Ascending aorta (tissue), 2 donors: ENCODE measurements at regions not wholly inside any gene's neighbourhood (a gene's known extent, or its start where the extent isn't known, plus 50 kb on each side); places are given as distances from the start of the nearest gene placed in this dataset.

Experiments used
- DNase-seq, 2 donors: peaks; one replicate each; pipeline ENCODE4 v3.0.0-alpha.2; 2019; ENCODE audit warnings: low spot score in 2 of 2
- H3K27ac ChIP-seq, 2 donors: fragments of 200-600 bp; sonication (generic); one replicate each; pipeline ENCODE4 v1.5.1; 2016 to 2017; ENCODE audit warnings: mild to moderate bottlenecking in 1 of 2
- H3K27me3 ChIP-seq: fragments of 200-600 bp; sonication (generic); one replicate; pipeline ENCODE4 v1.5.1; 2017
- H3K36me3 ChIP-seq, 2 donors: fragments of 200-600 bp; sonication (generic); one replicate each; pipeline ENCODE4 v1.5.1; 2016
- H3K4me1 ChIP-seq, 2 donors: fragments of 200-600 bp; sonication (generic); one replicate each; pipeline ENCODE4 v1.5.1; 2016 to 2017; ENCODE audit warnings: mild to moderate bottlenecking in 1 of 2
- H3K4me3 ChIP-seq, 2 donors: fragments of 200-600 bp; sonication (generic); one replicate each; pipeline ENCODE4 v1.5.1; 2016 to 2017; ENCODE audit warnings: mild to moderate bottlenecking in 1 of 2
- H3K9me3 ChIP-seq, 2 donors: fragments of 200-600 bp; sonication (generic); one replicate each; pipeline ENCODE4 v1.5.1; 2016
- intact Hi-C: fragments of 100-400 bp; cut with DNase I; formaldehyde crosslinking; loops from one replicate; pipeline ENCODE4 v1.15.1; 2023
- TF ChIP-seq, protein P1 (sequence below), 3 experiments: fragments of 200-600 bp in 2 of 3; fragments of 450-650 bp in 1 of 3; sonication (generic) in 2 of 3; IDR thresholded peaks; one replicate each; pipeline ENCODE4 v1.5.1; 2016 to 2019; ENCODE audit warnings: antibody characterized with exemption in 3 of 3, mild to moderate bottlenecking in 1 of 3, moderate library complexity in 1 of 3

DNA sequence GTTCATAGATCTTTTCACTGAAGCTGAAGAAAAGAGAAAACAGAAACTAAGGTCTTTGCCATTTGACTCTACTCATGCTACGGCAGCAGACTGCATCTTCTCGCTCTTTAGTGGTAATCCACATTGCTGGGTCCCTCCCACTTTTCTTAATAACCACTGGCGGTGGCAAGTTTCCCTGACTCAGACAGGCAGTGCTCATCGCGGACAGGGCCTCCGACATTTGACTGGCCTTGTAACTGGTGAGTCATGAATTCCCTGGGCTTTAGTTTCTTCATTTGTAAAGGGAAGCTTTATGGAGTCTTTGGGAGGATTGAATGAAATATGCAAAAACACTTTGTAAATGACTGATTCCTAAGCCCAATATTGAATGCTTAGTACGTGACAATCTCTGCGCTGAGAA lies 238.2 kb upstream of the RBBP8 start:
- no peaks in the 10 kb centered on the region for H3K9me3 ChIP-seq
- no peak overlapping the region for H3K4me3 ChIP-seq
- no peaks in the 10 kb centered on the region for H3K27me3 ChIP-seq
- intact Hi-C loops = no loop called here
- H3K36me3 ChIP-seq = no peaks in the 10 kb centered on the region
- H3K27ac ChIP-seq = no peak overlapping the region
- peak in 1 of 2 donors; percentile 73 for DNase-seq
- no peaks in the 10 kb centered on the region for H3K4me1 ChIP-seq
- TF ChIP-seq, protein P1, sequence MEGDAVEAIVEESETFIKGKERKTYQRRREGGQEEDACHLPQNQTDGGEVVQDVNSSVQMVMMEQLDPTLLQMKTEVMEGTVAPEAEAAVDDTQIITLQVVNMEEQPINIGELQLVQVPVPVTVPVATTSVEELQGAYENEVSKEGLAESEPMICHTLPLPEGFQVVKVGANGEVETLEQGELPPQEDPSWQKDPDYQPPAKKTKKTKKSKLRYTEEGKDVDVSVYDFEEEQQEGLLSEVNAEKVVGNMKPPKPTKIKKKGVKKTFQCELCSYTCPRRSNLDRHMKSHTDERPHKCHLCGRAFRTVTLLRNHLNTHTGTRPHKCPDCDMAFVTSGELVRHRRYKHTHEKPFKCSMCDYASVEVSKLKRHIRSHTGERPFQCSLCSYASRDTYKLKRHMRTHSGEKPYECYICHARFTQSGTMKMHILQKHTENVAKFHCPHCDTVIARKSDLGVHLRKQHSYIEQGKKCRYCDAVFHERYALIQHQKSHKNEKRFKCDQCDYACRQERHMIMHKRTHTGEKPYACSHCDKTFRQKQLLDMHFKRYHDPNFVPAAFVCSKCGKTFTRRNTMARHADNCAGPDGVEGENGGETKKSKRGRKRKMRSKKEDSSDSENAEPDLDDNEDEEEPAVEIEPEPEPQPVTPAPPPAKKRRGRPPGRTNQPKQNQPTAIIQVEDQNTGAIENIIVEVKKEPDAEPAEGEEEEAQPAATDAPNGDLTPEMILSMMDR (IDR thresholded peaks at IDR 0.05) = no peak

DNA sequence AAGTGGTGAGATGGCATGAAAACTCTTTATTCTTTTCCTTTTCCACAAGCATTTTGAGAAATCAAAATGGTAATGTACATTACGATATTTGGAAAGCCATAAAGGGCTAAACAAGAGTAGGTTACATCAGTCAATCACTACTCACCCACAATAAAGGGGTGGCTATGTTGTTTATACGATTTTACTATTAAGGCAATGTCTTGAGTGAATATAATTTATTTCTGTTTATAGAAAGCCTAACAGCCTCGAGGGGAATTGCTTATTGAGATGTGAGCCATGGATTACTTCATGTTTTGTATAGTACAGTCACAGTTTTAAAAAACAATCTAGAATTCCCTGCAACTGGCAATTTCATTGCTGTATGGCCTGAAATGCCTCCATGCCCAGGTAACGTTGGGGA lies 237.5 kb upstream of the RBBP8 start:
- DNase-seq = no peak
- H3K9me3 ChIP-seq = no peaks in the 10 kb centered on the region
- no peaks in the 10 kb centered on the region for H3K27me3 ChIP-seq
- no peaks in the 10 kb centered on the region for H3K4me1 ChIP-seq
- no peak overlapping the region for H3K27ac ChIP-seq
- TF ChIP-seq, protein P1 (IDR thresholded peaks at IDR 0.05) = no peak
- no peaks in the 10 kb centered on the region for H3K36me3 ChIP-seq
- H3K4me3 ChIP-seq = no peak overlapping the region
- intact Hi-C loops = no loop called here

DNA sequence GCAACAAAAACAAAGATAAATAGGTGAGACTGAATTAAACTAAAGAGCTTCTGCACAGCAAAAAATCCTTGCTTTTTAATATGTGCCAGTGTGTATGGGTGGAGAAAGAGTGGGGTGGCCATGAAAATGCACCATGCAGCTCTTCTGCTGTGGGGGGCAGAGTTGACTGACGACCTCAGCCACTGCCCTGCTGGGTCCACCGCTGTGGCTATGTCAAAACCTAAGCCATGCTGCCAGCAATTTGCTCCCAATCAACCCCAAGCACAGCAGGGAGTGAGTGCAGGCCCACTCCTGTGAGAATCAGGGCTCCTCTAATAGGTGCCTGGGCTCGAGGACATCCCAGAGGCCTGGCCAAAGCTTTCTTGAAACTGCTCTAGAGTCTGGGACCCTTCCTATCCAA lies 235.6 kb upstream of the RBBP8 start:
- intact Hi-C loops = no loop called here
- H3K27ac ChIP-seq = no peak overlapping the region
- no peaks in the 10 kb centered on the region for H3K9me3 ChIP-seq
- DNase-seq = no peak
- H3K36me3 ChIP-seq = no peaks in the 10 kb centered on the region
- TF ChIP-seq, protein P1 (IDR thresholded peaks at IDR 0.05) = no peak
- no peaks in the 10 kb centered on the region for H3K4me1 ChIP-seq
- H3K27me3 ChIP-seq = no peaks in the 10 kb centered on the region
- H3K4me3 ChIP-seq = no peak overlapping the region

DNA sequence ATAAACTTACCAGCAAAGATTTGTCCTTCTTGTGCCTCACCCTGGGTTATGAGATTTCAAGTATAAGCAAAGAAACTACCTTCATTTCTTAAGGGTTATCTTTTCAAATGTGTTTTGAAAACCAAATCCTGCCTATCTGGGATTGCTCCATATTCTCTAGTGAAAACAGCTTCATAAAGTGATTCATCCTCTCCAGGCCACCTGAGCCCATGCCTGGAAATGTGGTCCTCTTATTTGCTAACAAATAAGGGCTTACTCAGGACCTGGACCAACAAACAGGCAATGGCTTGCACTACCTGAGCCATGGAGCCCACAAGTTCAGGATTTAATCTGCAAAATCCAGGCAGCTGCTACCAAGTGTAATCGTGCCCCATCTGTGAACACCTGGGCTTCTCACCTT lies 234.4 kb upstream of the RBBP8 start:
- Histone ChIP-seq H3K27ac (no peak overlapping the region), H3K9me3 (no peaks in the 10 kb centered on the region), H3K27me3 (no peaks in the 10 kb centered on the region), H3K4me3 (no peak overlapping the region), H3K4me1 (no peaks in the 10 kb centered on the region), H3K36me3 (no peaks in the 10 kb centered on the region)
- intact Hi-C loops = no loop called here
- TF ChIP-seq, protein P1 (IDR thresholded peaks at IDR 0.05) = no peak
- DNase-seq = no peak

DNA sequence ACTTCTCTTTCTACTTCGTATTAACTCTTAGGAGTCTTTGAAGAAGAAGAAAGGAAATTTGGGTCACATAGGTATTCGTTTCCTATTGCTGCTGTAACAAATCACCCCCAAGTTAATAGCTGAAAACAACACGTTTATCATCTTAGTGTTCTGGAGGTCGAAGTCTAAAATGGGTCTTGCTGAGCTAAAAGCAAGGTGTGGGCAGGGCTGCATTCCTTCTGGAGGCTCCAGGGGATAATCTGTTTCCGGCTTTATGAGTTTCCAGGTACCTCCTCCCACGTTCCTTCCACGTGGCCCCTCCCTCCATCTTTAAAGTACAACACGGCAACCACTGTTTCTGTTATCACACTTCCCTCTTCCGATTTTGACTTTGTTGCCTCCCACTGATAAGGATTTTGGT lies 233.5 kb upstream of the RBBP8 start:
- TF ChIP-seq, protein P1 (IDR thresholded peaks at IDR 0.05) = no peak
- Histone ChIP-seq H3K9me3 (no peaks in the 10 kb centered on the region), H3K27me3 (no peaks in the 10 kb centered on the region), H3K4me1 (no peaks in the 10 kb centered on the region), H3K27ac (no peak overlapping the region), H3K36me3 (no peaks in the 10 kb centered on the region), H3K4me3 (no peak overlapping the region)
- intact Hi-C loops = loop anchor here (10.0 kb wide), 2 partner anchors 535 to 705 kb away; partner anchors contain the start of gene GATA6
- no peak for DNase-seq

DNA sequence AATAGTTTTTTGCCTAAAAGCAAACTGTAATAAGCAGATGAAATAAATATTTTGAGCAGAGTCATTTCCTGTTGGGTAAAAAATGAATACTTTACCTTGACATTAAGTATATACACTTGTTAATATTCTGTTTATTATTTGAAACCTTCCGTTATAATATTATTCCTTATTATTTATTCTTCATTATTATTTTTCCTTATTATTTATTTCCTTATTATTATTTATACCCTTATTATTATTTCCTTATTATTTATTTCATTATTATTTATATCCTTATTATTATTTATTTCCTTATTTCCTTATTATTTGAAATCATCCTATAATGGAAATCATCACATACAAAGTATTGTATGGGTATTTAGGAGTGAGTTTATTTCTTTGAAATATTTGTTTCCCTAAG lies 232.2 kb upstream of the RBBP8 start:
- Histone ChIP-seq H3K36me3 (no peaks in the 10 kb centered on the region), H3K4me3 (no peak overlapping the region), H3K9me3 (no peaks in the 10 kb centered on the region), H3K4me1 (no peaks in the 10 kb centered on the region), H3K27ac (no peak overlapping the region), H3K27me3 (no peaks in the 10 kb centered on the region)
- DNase-seq = no peak
- intact Hi-C loops = loop anchor here (10.0 kb wide), 2 partner anchors 536 to 706 kb away; partner anchors contain the start of gene GATA6
- TF ChIP-seq, protein P1 (IDR thresholded peaks at IDR 0.05) = no peak
